H9 (cell line): ENCODE measurements at regions not wholly inside any gene's neighbourhood (a gene's known extent, or its start where the extent isn't known, plus 50 kb on each side); places are given as distances from the start of the nearest gene placed in this dataset.

Experiments
- DNase-seq: peaks from one replicate; pipeline ENCODE4 v3.0.0-alpha.2; 2017
- H2AFZ ChIP-seq: one replicate; pipeline ENCODE4 v1.6.1; 2013; ENCODE audit warnings: mild to moderate bottlenecking, low read length, control low read depth, moderate library complexity
- H2AK5ac ChIP-seq: 2 replicates; pipeline ENCODE4 v1.6.1; 2013; ENCODE audit warnings: low read length, control low read depth, mixed read lengths; ENCODE audit not compliant: insufficient read length
- H2BK120ac ChIP-seq: one replicate; pipeline ENCODE4 v1.6.1; 2013; ENCODE audit warnings: low read depth, mild to moderate bottlenecking, low read length, control low read depth, inconsistent platforms; ENCODE audit not compliant: poor library complexity, severe bottlenecking
- H2BK12ac ChIP-seq: 2 replicates; pipeline ENCODE4 v1.6.1; 2013; ENCODE audit warnings: low read length, control low read depth, mixed read lengths, low read depth; ENCODE audit not compliant: insufficient read length
- H2BK15ac ChIP-seq: 2 replicates; pipeline ENCODE4 v1.6.1; 2013; ENCODE audit warnings: low read depth, low read length, control low read depth
- H2BK20ac ChIP-seq: one replicate; pipeline ENCODE4 v1.6.1; 2013; ENCODE audit warnings: low read depth, mild to moderate bottlenecking, low read length, control low read depth, inconsistent platforms; ENCODE audit not compliant: poor library complexity, severe bottlenecking
- H2BK5ac ChIP-seq: 2 replicates; pipeline ENCODE4 v1.6.1; 2013; ENCODE audit warnings: low read length, control low read depth, mixed read lengths; ENCODE audit not compliant: insufficient read length
- H3K14ac ChIP-seq: 2 replicates; pipeline ENCODE4 v1.6.1; 2013; ENCODE audit warnings: low read length, control low read depth; ENCODE audit not compliant: insufficient read depth
- H3K18ac ChIP-seq: 2 replicates; pipeline ENCODE4 v1.6.1; 2013; ENCODE audit warnings: low read depth, mild to moderate bottlenecking, mixed read lengths, low read length, control low read depth; ENCODE audit not compliant: insufficient read length
- H3K23ac ChIP-seq: 2 replicates; pipeline ENCODE4 v1.6.1; 2013; ENCODE audit warnings: low read length, control low read depth, mixed read lengths, low read depth; ENCODE audit not compliant: insufficient read length
- H3K23me2 ChIP-seq: 2 replicates; pipeline ENCODE4 v1.6.1; 2013; ENCODE audit warnings: low read depth, mild to moderate bottlenecking, mixed read lengths, low read length, control low read depth; ENCODE audit not compliant: insufficient read length, poor library complexity, severe bottlenecking
- H3K27ac ChIP-seq: 2 replicates; pipeline ENCODE4 v1.5.1; 2013; ENCODE audit warnings: low read length, control low read depth, mixed read lengths, low read depth; ENCODE audit not compliant: insufficient read length
- H3K27me3 ChIP-seq: 2 replicates; pipeline ENCODE4 v1.6.1; 2013; ENCODE audit warnings: low read length, control low read depth, inconsistent platforms; ENCODE audit not compliant: insufficient read depth
- H3K4ac ChIP-seq: 2 replicates; pipeline ENCODE4 v1.6.1; 2013; ENCODE audit warnings: low read depth, mild to moderate bottlenecking, control low read depth, inconsistent platforms, low read length, moderate library complexity
- H3K4me1 ChIP-seq: 2 replicates; pipeline ENCODE4 v1.6.1; 2013; ENCODE audit warnings: low read length, control low read depth, inconsistent platforms; ENCODE audit not compliant: insufficient read depth
- H3K4me2 ChIP-seq: 2 replicates; pipeline ENCODE4 v1.6.1; 2013; ENCODE audit warnings: low read length, control low read depth, mixed read lengths; ENCODE audit not compliant: insufficient read length, insufficient read depth
- H3K56ac ChIP-seq: 2 replicates; pipeline ENCODE4 v1.6.1; 2013; ENCODE audit warnings: low read depth, mild to moderate bottlenecking, mixed read lengths, low read length, control low read depth; ENCODE audit not compliant: insufficient read length
- H3K79me1 ChIP-seq: 2 replicates; pipeline ENCODE4 v1.6.1; 2013; ENCODE audit warnings: low read depth, mild to moderate bottlenecking, moderate library complexity, low read length, control low read depth, inconsistent platforms; ENCODE audit not compliant: insufficient read depth, poor library complexity, severe bottlenecking
- H3K79me2 ChIP-seq: 2 replicates; pipeline ENCODE4 v1.6.1; 2013; ENCODE audit warnings: low read length, control low read depth, inconsistent platforms; ENCODE audit not compliant: insufficient read depth
- H3K9ac ChIP-seq: 2 replicates; pipeline ENCODE4 v1.6.1; 2013; ENCODE audit warnings: low read length, control low read depth, mixed read lengths; ENCODE audit not compliant: insufficient read length; ENCODE audit errors: extremely low read depth
- H3K9me3 ChIP-seq: one replicate; pipeline ENCODE4 v1.6.1; 2013; ENCODE audit warnings: low read depth, low read length, inconsistent platforms; ENCODE audit not compliant: control insufficient read depth
- H3T11ph ChIP-seq: one replicate; pipeline ENCODE4 v1.6.1; 2013; ENCODE audit warnings: mild to moderate bottlenecking, low read length, control low read depth, inconsistent platforms
- H4K20me1 ChIP-seq: one replicate; pipeline ENCODE4 v1.6.1; 2013; ENCODE audit not compliant: control insufficient read depth, insufficient read length, insufficient read depth
- H4K5ac ChIP-seq: 2 replicates; pipeline ENCODE4 v1.6.1; 2013; ENCODE audit warnings: low read depth, mild to moderate bottlenecking, mixed read lengths, low read length, control low read depth; ENCODE audit not compliant: insufficient read length
- H4K8ac ChIP-seq: replicated peaks from 2 replicates; pipeline ENCODE4 v1.6.1; 2013; ENCODE audit warnings: low read length, control low read depth, mixed read lengths, low read depth; ENCODE audit not compliant: insufficient read length
- H4K91ac ChIP-seq: 2 replicates; pipeline ENCODE4 v1.6.1; 2013; ENCODE audit warnings: low read depth, mild to moderate bottlenecking, moderate library complexity, mixed read lengths, low read length, control low read depth; ENCODE audit not compliant: insufficient read length
- H3K27ac Mint-ChIP-seq, 3 experiments: 2 replicates in 2 of 3; 3 replicates in 1 of 3; pipeline ENCODE4 v1.8.0; 2020 to 2021; ENCODE audit warnings: mixed read lengths in 3 of 3, mild to moderate bottlenecking in 1 of 3, moderate library complexity in 1 of 3
- H3K27me3 Mint-ChIP-seq: 2 replicates; pipeline ENCODE4 v1.8.0; 2021; ENCODE audit warnings: low read depth, mild to moderate bottlenecking, moderate library complexity, mixed read lengths
- H3K36me3 Mint-ChIP-seq, 3 experiments: 2 replicates in 2 of 3; 3 replicates in 1 of 3; pipeline ENCODE4 v1.8.0; 2020 to 2021; ENCODE audit warnings: low read depth in 3 of 3, mixed read lengths in 3 of 3; ENCODE audit not compliant: insufficient read depth in 1 of 3
- H3K4me1 Mint-ChIP-seq, 2 experiments: 2 replicates each; pipeline ENCODE4 v1.8.0; 2020; ENCODE audit warnings: mixed read lengths in 2 of 2
- H3K4me3 Mint-ChIP-seq, 2 experiments: 2 replicates in 1 of 2; 3 replicates in 1 of 2; pipeline ENCODE4 v1.8.0; 2020 to 2021; ENCODE audit warnings: mild to moderate bottlenecking in 2 of 2, mixed read lengths in 2 of 2, moderate library complexity in 1 of 2
- H3K9me3 Mint-ChIP-seq, 2 experiments: 2 replicates in 1 of 2; 3 replicates in 1 of 2; pipeline ENCODE4 v1.8.0; 2020; ENCODE audit warnings: mild to moderate bottlenecking in 2 of 2, mixed read lengths in 2 of 2, moderate library complexity in 1 of 2
- CTCF ChIP-seq: fragments of 200-600 bp; sonication (generic); conservative IDR thresholded peaks from 3 replicates; pipeline ENCODE4 v1.8.0; 2021; ENCODE audit warnings: antibody characterized with exemption, mild to moderate bottlenecking
- WGBS: extraction: QIAGEN DNeasy Blood & Tissue Kit; methylation state at CpG from one replicate; pipeline ENCODE4 v1.1.7; 2013; ENCODE audit warnings: missing lambda C conversion rate, low lambda C conversion rate, mixed read lengths; ENCODE audit not compliant: insufficient read length; ENCODE audit errors: extremely low coverage; 5-methylcytosine and 5-hydroxymethylcytosine counted together

GRCh38 chr7:35437619-35438275 is 183.8 kb upstream of the TBX20 start:
- H3K4me1 Mint-ChIP-seq = no peaks in the 10 kb centered on the region
- Histone ChIP-seq H3K9ac (no peak overlapping the region), H4K20me1 (no peaks in the 10 kb centered on the region), H3K18ac (no peak overlapping the region), H3K79me1 (no peaks in the 10 kb centered on the region), H4K8ac (no peak overlapping the region), H2BK5ac (no peak overlapping the region), H2BK120ac (no peak overlapping the region), H2BK15ac (no peak overlapping the region), H2AK5ac (no peak overlapping the region), H3K14ac (no peak overlapping the region), H2BK12ac (no peak overlapping the region), H3K4me2 (no peak overlapping the region), H3K23ac (no peak overlapping the region), H3K4ac (no peak overlapping the region), H3K4me1 (no peaks in the 10 kb centered on the region), H3K23me2 (no peaks in the 10 kb centered on the region), H2AFZ (no peak overlapping the region), H2BK20ac (no peak overlapping the region), H4K91ac (no peak overlapping the region), H3K56ac (no peak overlapping the region), H3K27me3 (no peaks in the 10 kb centered on the region), H3K9me3 (no peaks in the 10 kb centered on the region), H3K79me2 (no peaks in the 10 kb centered on the region), H4K5ac (no peak overlapping the region), H3K27ac (no peak overlapping the region), H3T11ph (no peak overlapping the region)
- H3K27me3 Mint-ChIP-seq = no peaks in the 10 kb centered on the region
- no peak overlapping the region for H3K27ac Mint-ChIP-seq
- H3K4me3 Mint-ChIP-seq = no peak overlapping the region
- H3K36me3 Mint-ChIP-seq = peaks cover 0 to 2% (median under 1%) of the 10 kb centered on the region in 3 experiments; a peak in 2 of 7 replicates
- WGBS = no CpG with 5 or more reads among the region's 2 CpGs
- TF ChIP-seq CTCF = no peak
- DNase-seq = no peak
- peaks cover 5 to 8% of the 10 kb centered on the region in 2 experiments; a peak in 4 of 5 replicates for H3K9me3 Mint-ChIP-seq
